ENCODE measurements at regions not wholly inside any gene's neighbourhood (a gene's known extent, or its start where the extent isn't known, plus 50 kb on each side); places are given as distances from the start of the nearest gene placed in this dataset.
"Not testable (repeated sequence)": the region's sequence is repeated elsewhere in the genome, so short reads cannot be mapped to it uniquely, and the experiment has no call there.

GRCh38 chr6:947235-947934, 254.4 kb upstream of the EXOC2 start:
- no peak for DNase-seq (ENCODE audit: low read depth, low spot score)

GRCh38 chr6:946546-946945, 253.6 kb upstream of the EXOC2 start:
- DNase-seq (ENCODE audit: low read depth, low spot score) = no peak

DNA sequence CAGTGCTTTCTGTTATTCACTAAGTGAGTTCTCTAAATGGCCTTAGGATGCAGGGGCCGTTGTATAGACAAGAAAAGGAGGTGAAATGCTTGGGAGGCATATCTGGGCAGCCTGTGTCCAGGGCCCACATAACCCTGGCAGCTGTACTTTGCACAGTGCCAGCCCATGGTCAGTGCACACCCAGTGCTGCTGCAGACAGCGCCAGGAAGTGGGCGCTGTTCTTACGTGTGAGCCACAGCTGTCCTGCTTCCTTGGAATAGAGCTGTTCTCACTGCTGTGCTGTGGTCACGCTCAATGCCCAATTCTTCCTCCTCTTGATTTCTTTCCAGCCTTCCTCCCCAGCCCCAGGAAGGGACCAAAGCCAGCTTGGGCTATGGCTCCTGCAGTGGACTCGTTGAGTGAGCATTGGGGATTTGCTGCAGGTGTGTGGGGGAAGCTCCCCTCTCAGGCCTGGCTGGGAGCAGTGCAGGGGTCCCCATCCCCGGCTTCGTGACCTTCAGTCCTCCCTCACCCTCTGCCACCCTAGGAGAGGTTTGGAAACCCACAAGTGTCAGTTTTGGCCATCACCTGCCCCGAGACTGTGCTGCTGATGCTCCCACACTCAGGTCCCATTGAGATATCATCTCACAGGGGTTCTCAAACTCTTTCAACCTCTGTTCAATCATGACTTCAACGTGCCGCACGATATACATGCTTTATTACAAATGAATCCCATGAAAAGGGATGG, 246.8 kb upstream of the EXOC2 start:
- no peak for DNase-seq (ENCODE audit: low read depth, low spot score)

DNA sequence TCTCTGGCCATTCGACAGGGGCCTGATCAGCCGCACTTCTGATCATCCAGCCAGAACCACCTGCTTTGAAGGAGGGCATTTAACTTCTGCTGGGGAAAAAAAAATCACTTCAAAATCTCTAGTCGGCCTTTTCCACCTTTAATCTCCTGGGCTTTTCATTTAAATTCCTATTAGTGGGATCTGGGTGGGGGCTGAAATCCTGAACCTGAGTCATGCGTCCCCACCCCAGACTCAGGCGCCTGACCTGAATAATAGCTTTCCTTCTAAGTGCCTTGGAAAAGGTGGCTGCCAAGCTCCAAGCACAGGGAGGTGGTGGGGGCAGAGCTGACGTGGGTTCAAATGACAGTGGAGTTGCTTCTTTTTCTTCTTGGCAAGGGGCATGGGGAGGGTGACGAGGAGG, 246.0 kb upstream of the EXOC2 start:
- DNase-seq (ENCODE audit: low read depth, low spot score) = no peak

DNA sequence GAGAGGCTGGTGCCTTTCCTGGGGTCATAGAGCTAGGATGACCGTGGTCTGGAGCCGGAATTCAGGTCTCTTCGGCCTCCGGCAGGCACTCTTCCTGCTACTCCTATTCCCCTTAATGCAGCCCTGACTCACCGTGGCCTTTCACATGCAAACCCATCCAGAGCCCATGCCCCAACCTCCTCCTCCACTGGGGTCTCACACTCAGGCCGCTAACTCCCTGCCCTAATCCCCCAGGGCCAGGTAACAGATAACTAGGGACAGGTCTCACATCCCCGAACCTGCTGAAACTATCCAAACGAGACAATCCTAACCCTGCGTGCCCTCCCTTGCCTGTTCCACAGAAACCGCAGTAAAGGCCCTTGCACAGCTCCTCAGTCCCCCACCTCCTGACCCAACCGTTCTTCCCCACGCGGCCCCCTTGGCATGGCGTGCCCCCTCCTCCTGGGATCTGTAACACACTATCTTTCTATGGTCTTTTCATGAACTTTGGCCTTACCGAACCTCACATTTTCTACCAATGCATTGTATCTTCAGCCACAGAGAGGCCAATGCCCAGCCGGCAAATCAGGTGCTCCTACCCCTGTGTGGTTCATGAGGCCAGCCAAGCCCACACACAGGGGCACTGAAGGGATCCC, 245.4 kb upstream of the EXOC2 start:
- DNase-seq (ENCODE audit: low read depth, low spot score) = peak; percentile 57

- no peak for DNase-seq (ENCODE audit: low read depth, low spot score)
Measured at GRCh38 chr6:935582-935981, 242.6 kb upstream of the EXOC2 start.

GRCh38 chr6:934686-935085, 241.7 kb upstream of the EXOC2 start:
- DNase-seq (ENCODE audit: low read depth, low spot score) = no peak

DNA sequence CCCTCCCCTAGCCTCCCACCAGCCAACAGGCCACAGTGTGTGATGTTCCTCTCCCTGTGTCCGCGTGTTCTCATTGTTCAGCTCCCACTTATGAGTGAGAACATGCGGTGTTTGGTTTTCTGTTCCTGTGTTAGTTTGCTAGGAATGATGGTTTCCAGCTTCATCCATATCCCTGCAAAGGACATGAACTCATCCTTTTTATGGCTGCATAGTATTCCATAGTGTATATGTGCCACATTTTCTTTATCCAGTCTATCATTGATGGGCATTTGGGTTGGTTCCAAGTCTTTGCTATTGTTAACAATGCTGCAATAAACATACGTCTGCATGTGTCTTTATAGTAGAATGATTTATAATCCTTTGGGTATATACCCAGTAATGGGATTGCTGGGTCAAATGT, 239.0 kb upstream of the EXOC2 start:
- DNase-seq (ENCODE audit: low read depth, low spot score) = not testable (repeated sequence)

DNA sequence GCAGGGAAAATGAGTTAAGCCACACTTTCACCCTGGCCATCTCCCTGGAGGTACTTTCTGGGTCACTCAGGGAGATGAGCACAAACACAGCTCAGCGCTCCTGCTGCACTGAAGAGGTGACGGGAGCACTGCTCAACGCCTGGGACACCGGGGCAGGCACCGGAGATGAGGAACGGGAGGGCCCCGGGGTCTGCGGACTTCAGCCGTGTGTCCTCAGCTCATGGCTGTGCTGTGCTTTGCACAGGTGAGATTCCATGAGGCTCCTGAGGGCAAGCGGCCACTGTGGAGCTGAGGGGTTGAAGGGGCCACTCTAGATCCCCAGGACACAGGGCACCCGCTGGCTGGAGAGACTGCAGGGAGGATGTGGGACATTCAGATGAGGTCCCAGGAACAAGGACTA, 234.2 kb upstream of the EXOC2 start:
- no peak for DNase-seq (ENCODE audit: low read depth, low spot score)

- no peak for DNase-seq (ENCODE audit: low read depth, low spot score)
Measured at GRCh38 chr6:925656-926213, 232.8 kb upstream of the EXOC2 start.

- DNase-seq (ENCODE audit: low read depth, low spot score) = no peak
Measured at GRCh38 chr6:924661-925060, 231.7 kb upstream of the EXOC2 start.

- no peak for DNase-seq (ENCODE audit: low read depth, low spot score)
Measured at GRCh38 chr6:921400-921799, 228.5 kb upstream of the EXOC2 start.

DNA sequence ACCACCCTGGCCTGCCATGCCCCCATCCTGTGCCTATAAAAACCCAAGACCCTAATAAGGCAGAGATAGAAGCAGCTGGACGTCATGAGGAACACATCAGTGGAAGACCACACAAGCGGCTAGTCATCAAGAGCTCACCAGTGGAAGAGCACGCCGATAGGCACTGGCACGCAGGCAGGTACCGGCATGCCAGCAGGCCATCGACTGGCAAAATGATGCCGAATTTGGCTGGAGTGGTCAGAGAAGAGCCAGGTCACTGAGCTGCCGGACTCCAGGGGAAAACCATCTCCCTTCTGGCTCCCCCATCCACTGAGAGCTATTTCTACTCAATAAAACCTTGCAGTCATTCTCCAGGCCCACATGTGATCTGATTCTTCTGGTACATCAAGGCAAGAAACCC, 227.6 kb upstream of the EXOC2 start:
- DNase-seq (ENCODE audit: low read depth, low spot score) = no peak

DNA sequence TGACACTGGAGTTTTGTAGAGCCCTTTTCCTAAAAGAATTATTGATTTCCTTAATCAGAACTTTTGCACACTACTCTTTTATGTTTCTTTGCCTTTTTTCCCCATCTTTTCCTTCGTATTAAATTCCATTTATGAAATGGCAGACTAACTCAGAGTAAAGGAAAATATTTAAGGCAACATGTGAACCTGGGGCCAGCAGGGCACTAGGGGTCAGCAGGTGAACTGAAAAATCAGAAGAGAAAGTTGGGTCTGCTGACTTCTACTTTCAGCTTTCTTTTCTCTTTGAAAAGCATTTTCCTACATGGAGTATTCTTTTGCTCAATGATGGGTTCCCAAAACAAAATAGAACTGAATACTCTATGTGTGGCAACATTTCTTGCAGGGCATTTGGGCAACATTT, 226.6 kb upstream of the EXOC2 start:
- no peak for DNase-seq (ENCODE audit: low read depth, low spot score)

DNA sequence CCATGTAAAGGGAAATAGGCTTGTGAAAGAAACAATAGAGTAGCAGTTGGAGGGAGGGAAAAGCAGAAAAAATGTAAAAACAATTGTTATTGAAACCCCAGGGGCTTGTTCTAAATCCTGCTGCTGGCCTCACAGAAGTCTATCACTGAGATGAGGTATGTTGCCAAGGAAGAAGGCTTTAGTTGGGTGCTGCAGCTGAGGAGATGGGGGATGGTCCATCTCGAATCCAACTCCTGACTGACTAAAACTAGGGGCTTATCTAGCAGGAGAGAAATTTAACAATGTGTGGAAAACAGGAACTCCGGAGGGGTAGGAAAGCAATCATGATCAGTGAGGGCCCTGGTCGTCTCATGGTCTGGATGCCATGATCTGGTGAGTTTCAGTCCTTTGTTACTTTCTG, 225.0 kb upstream of the EXOC2 start:
- DNase-seq (ENCODE audit: low read depth, low spot score) = no peak

GRCh38 chr6:917296-917695, 224.4 kb upstream of the EXOC2 start:
- DNase-seq (ENCODE audit: low read depth, low spot score) = no peak

DNA sequence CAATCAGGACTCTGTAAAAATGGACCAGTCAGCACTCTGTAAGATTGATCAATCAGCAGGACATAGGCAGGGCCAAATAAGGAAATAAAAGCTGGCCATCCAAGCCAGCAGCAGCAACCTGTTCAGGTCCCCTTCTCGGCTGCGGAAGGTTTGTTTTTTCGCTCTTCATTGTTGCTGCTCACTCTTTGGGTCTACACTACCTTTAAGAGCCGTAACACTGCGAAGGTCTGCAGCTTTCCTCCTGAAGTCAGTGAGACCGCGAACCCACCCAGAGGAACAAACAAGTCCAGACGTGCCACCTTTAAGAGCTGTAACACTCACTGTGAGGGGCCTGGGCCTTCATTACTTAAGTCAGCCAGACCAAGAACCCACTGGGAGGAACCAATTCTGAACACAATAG, 223.2 kb upstream of the EXOC2 start:
- DNase-seq (ENCODE audit: low read depth, low spot score) = no peak

DNA sequence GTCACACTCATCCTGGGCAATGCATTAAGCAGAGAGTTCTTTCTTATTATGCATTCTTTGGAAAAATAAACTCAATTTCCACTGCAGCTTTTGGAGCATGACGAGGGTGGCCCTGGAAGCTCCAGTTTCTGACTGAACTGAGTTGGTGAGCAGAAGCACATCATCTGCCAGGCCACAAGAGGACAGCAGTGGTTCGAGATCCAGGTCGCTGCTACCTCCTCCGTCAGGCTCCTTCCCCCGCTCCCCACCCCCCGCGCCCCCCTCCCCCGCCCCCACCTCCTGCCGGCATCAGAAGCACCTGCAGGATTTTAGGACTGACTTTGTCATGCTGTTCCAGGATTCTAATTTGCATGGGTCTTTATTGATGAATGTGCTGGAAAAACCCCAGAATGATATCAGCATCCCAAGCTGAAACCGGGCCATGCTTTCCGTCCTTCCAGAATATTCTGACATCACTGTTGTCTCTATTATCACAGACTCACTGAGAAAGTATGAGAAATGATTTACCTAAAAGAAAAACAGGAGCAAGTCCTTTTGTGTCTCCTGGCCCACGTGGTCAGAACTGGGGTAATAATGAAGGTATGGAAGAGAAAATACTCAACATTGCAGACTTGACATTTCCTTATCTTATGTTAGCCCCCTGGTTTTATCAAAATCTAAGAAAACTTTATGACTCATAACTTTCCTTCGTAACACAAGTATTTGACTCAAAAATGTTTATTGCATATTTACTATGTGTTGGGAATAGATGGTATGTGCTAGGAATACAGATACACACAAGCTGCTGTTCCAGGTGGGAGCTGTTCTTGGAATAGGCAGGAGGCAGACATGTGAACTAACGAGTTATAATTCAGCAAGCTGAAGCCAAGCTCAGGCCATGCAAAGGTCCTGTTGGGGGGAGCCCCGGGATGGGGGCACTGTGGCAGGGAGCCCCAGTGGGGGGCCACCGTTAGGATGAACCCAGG, 220.2 kb upstream of the EXOC2 start:
- peak; percentile 63 for DNase-seq (ENCODE audit: low read depth, low spot score)

GRCh38 chr6:907928-908327, 215.0 kb upstream of the EXOC2 start:
- DNase-seq (ENCODE audit: low read depth, low spot score) = no peak

DNA sequence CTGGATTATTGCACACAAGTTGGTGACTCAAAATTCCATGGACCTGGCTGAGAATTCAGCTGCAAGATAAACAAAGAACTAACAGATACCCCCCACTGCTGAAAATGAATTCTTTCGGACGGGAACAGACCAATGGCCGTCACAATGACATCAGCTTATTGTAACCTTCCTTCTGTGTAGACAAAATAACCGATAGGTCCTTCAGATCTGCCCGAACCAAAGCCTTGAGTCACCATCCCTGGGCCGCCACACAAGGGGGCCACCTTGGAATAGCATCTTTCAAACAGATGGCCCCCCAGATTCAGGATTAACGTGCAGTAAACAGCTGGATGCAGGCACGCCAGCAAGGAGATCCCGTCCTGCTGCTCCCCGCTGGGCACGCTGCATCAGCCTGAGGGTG, 214.0 kb upstream of the EXOC2 start:
- peak; percentile 31 for DNase-seq (ENCODE audit: low read depth, low spot score)

- no peak for DNase-seq (ENCODE audit: low read depth, low spot score)
Measured at GRCh38 chr6:905556-905955, 212.6 kb upstream of the EXOC2 start.

- no peak for DNase-seq (ENCODE audit: low read depth, low spot score)
Measured at GRCh38 chr6:904994-905393, 212.1 kb upstream of the EXOC2 start.
